OCI-LY1 (cell line): ENCODE measurements at regions not wholly inside any gene's neighbourhood (a gene's known extent, or its start where the extent isn't known, plus 50 kb on each side); places are given as distances from the start of the nearest gene placed in this dataset.

ENCODE experiments used
- CTCF ChIP-seq: fragments of 200-600 bp; sonication (generic), shearing (Covaris generic); IDR thresholded peaks from 2 replicates; pipeline ENCODE4 v1.5.1; 2017; ENCODE audit warnings: mild to moderate bottlenecking, antibody characterized with exemption, low read length, moderate library complexity, mixed read lengths
- EZH2 ChIP-seq: fragments of 200-600 bp; sonication (generic), shearing (Covaris generic); IDR thresholded peaks from 2 replicates; pipeline ENCODE4 v1.8.0; 2017; ENCODE audit warnings: borderline replicate concordance, mixed run types, mild to moderate bottlenecking, antibody characterized with exemption, low read length, moderate library complexity, mixed read lengths

- no peak for TF ChIP-seq CTCF
- no peak for TF ChIP-seq EZH2
These were observed 76.1 kb upstream of the DGKB start for GRCh38 chr7:14978687-14979086.
